Neuronal stem cell (in vitro differentiated cells): ENCODE measurements at regions not wholly inside any gene's neighbourhood (a gene's known extent, or its start where the extent isn't known, plus 50 kb on each side); places are given as distances from the start of the nearest gene placed in this dataset.

ENCODE experiments used
- DNase-seq: peaks from one replicate; pipeline ENCODE4 v3.0.0-alpha.2; 2013; ENCODE audit warnings: low spot score
- H2AFZ ChIP-seq: one replicate; pipeline ENCODE4 v1.6.1; 2013; ENCODE audit warnings: mild to moderate bottlenecking, low read length, inconsistent platforms
- H2AK5ac ChIP-seq: 2 replicates; pipeline ENCODE4 v1.6.1; 2013; ENCODE audit warnings: low read depth, mild to moderate bottlenecking, inconsistent platforms, low read length, moderate library complexity, mixed read lengths
- H2BK120ac ChIP-seq: 2 replicates; pipeline ENCODE4 v1.6.1; 2013; ENCODE audit warnings: low read depth, mild to moderate bottlenecking, inconsistent platforms, low read length, moderate library complexity, mixed read lengths
- H2BK12ac ChIP-seq: one replicate; pipeline ENCODE4 v1.6.1; 2013; ENCODE audit warnings: low read length, inconsistent platforms
- H2BK15ac ChIP-seq: 2 replicates; pipeline ENCODE4 v1.6.1; 2013; ENCODE audit warnings: mild to moderate bottlenecking, low read length, inconsistent platforms, mixed read lengths
- H2BK5ac ChIP-seq: one replicate; pipeline ENCODE4 v1.6.1; 2013; ENCODE audit warnings: inconsistent platforms, mild to moderate bottlenecking, low read length, moderate library complexity
- H3K14ac ChIP-seq: one replicate; pipeline ENCODE4 v1.6.1; 2013; ENCODE audit warnings: low read length, inconsistent platforms
- H3K18ac ChIP-seq: 2 replicates; pipeline ENCODE4 v1.6.1; 2013; ENCODE audit warnings: low read length, inconsistent platforms
- H3K23ac ChIP-seq: 2 replicates; pipeline ENCODE4 v1.6.1; 2013; ENCODE audit warnings: low read depth, mild to moderate bottlenecking, mixed read lengths, low read length, inconsistent platforms; ENCODE audit not compliant: poor library complexity
- H3K27ac ChIP-seq: replicated peaks from 3 replicates; pipeline ENCODE4 v1.5.1; 2013; ENCODE audit warnings: low read length, inconsistent platforms
- H3K27me3 ChIP-seq, 3 experiments: 2 replicates each; pipeline ENCODE4 v1.6.1; 2013; ENCODE audit warnings: low read length in 3 of 3, mild to moderate bottlenecking in 2 of 3, inconsistent platforms in 1 of 3, low read depth in 1 of 3, mixed read lengths in 1 of 3, moderate library complexity in 1 of 3; ENCODE audit not compliant: control insufficient read depth in 3 of 3, insufficient read depth in 3 of 3
- H3K36me3 ChIP-seq, 2 donors: replicated peaks in 1 of 2; 2 replicates each; pipeline ENCODE4 v1.6.1; 2013; ENCODE audit warnings: low read length in 2 of 2; ENCODE audit not compliant: control insufficient read depth in 2 of 2, insufficient read depth in 2 of 2
- H3K4ac ChIP-seq: 2 replicates; pipeline ENCODE4 v1.6.1; 2013; ENCODE audit warnings: inconsistent platforms, mild to moderate bottlenecking, low read length, moderate library complexity
- H3K4me1 ChIP-seq, 2 donors: 1 replicate in 1 of 2; 2 replicates in 1 of 2; pipeline ENCODE4 v1.6.1; 2013; ENCODE audit warnings: low read length in 2 of 2, low read depth in 1 of 2; ENCODE audit not compliant: control insufficient read depth in 2 of 2, insufficient read depth in 1 of 2
- H3K4me2 ChIP-seq: one replicate; pipeline ENCODE4 v1.6.1; 2013; ENCODE audit warnings: mild to moderate bottlenecking, low read length, inconsistent platforms; ENCODE audit not compliant: insufficient read depth, poor library complexity, severe bottlenecking
- H3K4me3 ChIP-seq, 2 donors: 2 replicates each; pipeline ENCODE4 v1.5.1; 2013; ENCODE audit warnings: low read length in 2 of 2, mild to moderate bottlenecking in 2 of 2, inconsistent platforms in 1 of 2, moderate library complexity in 1 of 2
- H3K79me1 ChIP-seq: one replicate; pipeline ENCODE4 v1.6.1; 2013; ENCODE audit warnings: low read depth, mild to moderate bottlenecking, inconsistent platforms, low read length, moderate library complexity
- H3K9ac ChIP-seq: one replicate; pipeline ENCODE4 v1.6.1; 2013; ENCODE audit warnings: mild to moderate bottlenecking, low read depth, low read length, inconsistent platforms; ENCODE audit not compliant: poor library complexity
- H3K9me3 ChIP-seq, 2 donors: replicated peaks in 1 of 2; 2 replicates each; pipeline versions ENCODE3 to v1.6.1; 2013; ENCODE audit warnings: low read length in 2 of 2, mild to moderate bottlenecking in 2 of 2, inconsistent platforms in 1 of 2, low read depth in 1 of 2, mixed read lengths in 1 of 2, moderate library complexity in 1 of 2; ENCODE audit not compliant: control insufficient read depth in 2 of 2, insufficient read depth in 1 of 2
- H4K8ac ChIP-seq: one replicate; pipeline ENCODE4 v1.6.1; 2013; ENCODE audit warnings: low read depth, mild to moderate bottlenecking, inconsistent platforms, low read length, moderate library complexity
- H4K91ac ChIP-seq: one replicate; pipeline ENCODE4 v1.6.1; 2013; ENCODE audit warnings: low read length, low read depth, mild to moderate bottlenecking, inconsistent platforms; ENCODE audit not compliant: poor library complexity
- WGBS, 2 donors: extraction: QIAGEN DNeasy Blood & Tissue Kit; methylation state at CpG; one replicate each; pipeline ENCODE4 v1.1.7; 2013; ENCODE audit warnings: missing lambda C conversion rate in 2 of 2, mixed read lengths in 1 of 2; ENCODE audit not compliant: insufficient read length in 2 of 2, insufficient replicate concordance in 1 of 2; ENCODE audit errors: extremely low coverage in 2 of 2; 5-methylcytosine and 5-hydroxymethylcytosine counted together

DNA sequence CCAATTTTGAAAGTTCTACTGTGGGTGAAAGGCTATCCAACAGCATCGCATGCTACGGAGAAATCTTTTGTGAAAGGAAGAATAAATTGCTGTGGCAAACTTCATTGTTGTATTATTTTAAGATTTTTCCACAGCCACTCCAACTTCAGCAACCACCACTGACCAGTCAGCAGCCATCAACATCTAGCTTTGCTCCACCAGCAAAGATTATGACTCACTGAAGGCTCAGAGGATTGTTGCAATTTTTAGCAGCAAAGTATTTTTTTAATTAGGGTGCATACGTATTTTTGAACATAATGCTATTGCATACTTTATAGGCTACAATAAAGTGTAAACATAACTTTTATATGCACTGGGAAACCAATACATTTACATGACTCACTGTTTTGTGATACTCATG, 493.5 kb downstream of the TFAP2A start:
- Histone ChIP-seq H3K27ac (no peak overlapping the region), H3K23ac (no peak overlapping the region), H3K27me3 (no peaks in the 10 kb centered on the region), H4K8ac (no peak overlapping the region), H2AFZ (no peak overlapping the region), H4K91ac (no peak overlapping the region), H3K4me2 (no peak overlapping the region), H2BK120ac (no peak overlapping the region), H3K4me1 (no peaks in the 10 kb centered on the region), H2BK12ac (no peak overlapping the region), H3K9me3 (no peaks in the 10 kb centered on the region), H3K4ac (no peak overlapping the region), H3K36me3 (no peaks in the 10 kb centered on the region), H3K79me1 (no peaks in the 10 kb centered on the region), H2BK5ac (no peak overlapping the region), H2AK5ac (no peak overlapping the region), H3K14ac (no peak overlapping the region), H3K18ac (no peak overlapping the region), H3K9ac (no peak overlapping the region), H2BK15ac (no peak overlapping the region), H3K4me3 (no peak overlapping the region)
- no CpG with 5 or more reads among the region's 3 CpGs for WGBS, 2 donors
- DNase-seq = no peak

DNA sequence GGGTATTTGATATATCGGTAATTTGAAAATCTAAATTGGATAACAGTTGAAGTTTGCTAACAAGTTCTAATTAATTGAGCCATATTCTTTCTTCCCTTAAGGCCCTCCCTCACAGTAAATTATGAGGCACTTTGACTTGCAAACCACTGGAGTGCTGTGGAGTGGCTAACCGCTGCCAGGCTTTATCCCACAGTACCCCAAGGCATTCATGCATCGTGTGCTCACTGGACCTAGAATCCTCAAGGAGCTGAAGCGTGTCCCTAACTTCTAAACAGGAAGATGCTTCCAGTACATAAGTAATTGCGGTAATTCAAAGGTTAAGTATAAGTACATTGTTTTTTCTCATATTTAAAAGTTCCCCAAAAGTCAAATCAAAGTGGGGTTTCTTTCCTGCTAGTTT, 499.9 kb downstream of the TFAP2A start:
- Histone ChIP-seq H2AFZ (no peak overlapping the region), H2AK5ac (no peak overlapping the region), H2BK12ac (no peak overlapping the region), H2BK120ac (no peak overlapping the region), H2BK15ac (no peak overlapping the region), H2BK5ac (no peak overlapping the region), H3K27me3 (no peaks in the 10 kb centered on the region), H3K4me3 (no peak overlapping the region), H3K9ac (no peak overlapping the region), H3K4me2 (no peak overlapping the region), H3K79me1 (no peaks in the 10 kb centered on the region), H3K23ac (no peak overlapping the region), H3K14ac (no peak overlapping the region), H3K9me3 (no peaks in the 10 kb centered on the region), H3K18ac (no peak overlapping the region), H4K91ac (no peak overlapping the region), H3K4ac (no peak overlapping the region), H3K27ac (no peak overlapping the region), H4K8ac (no peak overlapping the region), H3K36me3 (no peaks in the 10 kb centered on the region), H3K4me1 (no peaks in the 10 kb centered on the region)
- no CpG with 5 or more reads among the region's 5 CpGs for WGBS, 2 donors
- no peak for DNase-seq

DNA sequence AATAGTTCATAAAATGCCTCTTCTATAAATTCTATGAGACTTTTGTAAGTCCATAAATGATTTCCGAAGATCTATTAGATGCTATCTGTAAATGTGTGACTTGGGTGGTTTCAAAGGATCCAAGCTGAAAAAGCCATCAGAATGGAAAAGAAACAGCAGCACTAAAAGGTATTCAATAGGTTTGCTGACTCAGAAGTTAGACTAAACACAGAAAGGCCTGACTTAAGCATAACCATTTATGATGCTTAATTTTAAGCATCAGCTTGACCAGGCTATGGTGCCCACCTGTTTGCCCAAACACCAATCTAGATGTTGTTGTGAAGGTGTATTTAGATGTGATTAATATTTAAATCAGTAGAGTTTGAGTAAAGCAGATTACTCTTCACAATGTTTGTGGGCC, 513.5 kb downstream of the TFAP2A start:
- Histone ChIP-seq H3K9ac (no peak overlapping the region), H2BK5ac (no peak overlapping the region), H3K27ac (no peak overlapping the region), H4K8ac (no peak overlapping the region), H3K79me1 (no peaks in the 10 kb centered on the region), H2BK15ac (no peak overlapping the region), H3K14ac (no peak overlapping the region), H2AK5ac (no peak overlapping the region), H3K36me3 (no peaks in the 10 kb centered on the region), H3K23ac (no peak overlapping the region), H4K91ac (no peak overlapping the region), H3K27me3 (no peaks in the 10 kb centered on the region), H2AFZ (no peak overlapping the region), H2BK12ac (no peak overlapping the region), H2BK120ac (no peak overlapping the region), H3K4ac (no peak overlapping the region), H3K18ac (no peak overlapping the region), H3K9me3 (no peaks in the 10 kb centered on the region), H3K4me2 (no peak overlapping the region), H3K4me3 (no peak overlapping the region), H3K4me1 (no peaks in the 10 kb centered on the region)
- no CpG with 5 or more reads among the region's 1 CpG for WGBS, 2 donors
- no peak for DNase-seq

DNA sequence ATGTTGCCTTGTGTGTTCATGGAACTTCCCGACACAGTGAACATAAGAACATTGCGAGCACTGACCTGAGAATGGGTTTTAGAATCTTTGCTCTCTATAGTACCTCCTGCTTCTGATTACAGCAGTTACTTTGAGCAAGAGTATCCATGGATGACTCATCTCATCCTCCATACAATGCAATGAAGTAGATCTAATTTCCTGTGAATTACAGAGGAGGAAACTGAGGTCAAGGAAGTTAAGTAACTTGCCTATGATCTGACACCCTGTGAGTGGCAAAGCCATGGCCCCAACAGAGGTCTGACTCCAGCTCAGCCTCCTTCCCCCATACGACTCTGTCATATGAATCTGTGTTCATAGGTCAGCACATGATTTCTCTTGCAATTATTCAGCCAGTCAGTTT, 518.1 kb downstream of the TFAP2A start:
- Histone ChIP-seq H3K27ac (no peak overlapping the region), H2BK15ac (no peak overlapping the region), H2BK12ac (no peak overlapping the region), H3K4me2 (no peak overlapping the region), H3K36me3 (no peaks in the 10 kb centered on the region), H3K4ac (no peak overlapping the region), H3K4me3 (no peak overlapping the region), H2AFZ (no peak overlapping the region), H2BK120ac (no peak overlapping the region), H2BK5ac (no peak overlapping the region), H3K23ac (no peak overlapping the region), H3K9ac (no peak overlapping the region), H3K79me1 (no peaks in the 10 kb centered on the region), H2AK5ac (no peak overlapping the region), H4K8ac (no peak overlapping the region), H3K4me1 (no peaks in the 10 kb centered on the region), H3K27me3 (no peaks in the 10 kb centered on the region), H4K91ac (no peak overlapping the region), H3K18ac (no peak overlapping the region), H3K14ac (no peak overlapping the region), H3K9me3 (no peaks in the 10 kb centered on the region)
- no CpG with 5 or more reads among the region's 3 CpGs for WGBS, 2 donors
- no peak for DNase-seq
